DND-41 (cell line): ENCODE measurements at regions not wholly inside any gene's neighbourhood (a gene's known extent, or its start where the extent isn't known, plus 50 kb on each side); places are given as distances from the start of the nearest gene placed in this dataset.

Experiments
- ATAC-seq: fragments of 200-7000 bp; cut with Tn5 transposase; 3 replicates; pipeline ENCODE4 v1.9.1; 2021; ENCODE audit warnings: low read depth; ENCODE audit not compliant: insufficient read depth
- DNase-seq: peaks from one replicate; pipeline ENCODE4 v3.0.0-alpha.2; 2020
- H2AFZ ChIP-seq: 2 replicates; pipeline ENCODE4 v1.6.0; 2012; ENCODE audit warnings: low read depth, low read length
- H3K27ac ChIP-seq: 2 replicates; pipeline ENCODE4 v1.5.1; 2012; ENCODE audit warnings: low read length, inconsistent platforms
- H3K27me3 ChIP-seq: fragments of 200-600 bp; sonication (generic); 2 replicates; pipeline ENCODE4 v1.6.0; 2012; ENCODE audit warnings: low read length, mild to moderate bottlenecking, inconsistent platforms; ENCODE audit not compliant: insufficient read depth, poor library complexity
- H3K36me3 ChIP-seq: 2 replicates; pipeline ENCODE4 v1.5.1; 2012; ENCODE audit warnings: low read length, inconsistent platforms; ENCODE audit not compliant: insufficient read depth
- H3K4me1 ChIP-seq: 2 replicates; pipeline ENCODE4 v1.5.1; 2012; ENCODE audit warnings: mild to moderate bottlenecking, low read length; ENCODE audit not compliant: insufficient read depth
- H3K4me2 ChIP-seq: 2 replicates; pipeline ENCODE4 v1.6.0; 2012; ENCODE audit warnings: mild to moderate bottlenecking, moderate library complexity, low read length, inconsistent platforms; ENCODE audit not compliant: insufficient read depth
- H3K4me3 ChIP-seq, 2 experiments: fragments of 200-600 bp in 1 of 2; shearing (Covaris generic) in 1 of 2; 2 replicates each; pipeline ENCODE4 v1.5.1; 2012 to 2016; ENCODE audit warnings: inconsistent platforms in 2 of 2, low read length in 2 of 2, mild to moderate bottlenecking in 2 of 2, low read depth in 1 of 2, moderate library complexity in 1 of 2
- H3K79me2 ChIP-seq: 2 replicates; pipeline ENCODE4 v1.6.0; 2012; ENCODE audit warnings: low read length, inconsistent platforms; ENCODE audit not compliant: insufficient read depth
- H3K9ac ChIP-seq: 2 replicates; pipeline ENCODE4 v1.6.0; 2012; ENCODE audit warnings: low read depth, mild to moderate bottlenecking, inconsistent platforms, low read length, moderate library complexity
- H3K9me3 ChIP-seq: 2 replicates; pipeline ENCODE4 v1.5.1; 2012; ENCODE audit warnings: low read length, moderate library complexity, mild to moderate bottlenecking, inconsistent platforms; ENCODE audit not compliant: insufficient read depth, severe bottlenecking
- H4K20me1 ChIP-seq: 2 replicates; pipeline ENCODE4 v1.6.0; 2012; ENCODE audit warnings: low read length; ENCODE audit not compliant: insufficient read depth
- EZH2 ChIP-seq: IDR thresholded peaks from 3 replicates; pipeline ENCODE4 v1.6.1; 2012; ENCODE audit warnings: borderline replicate concordance, low read depth, mild to moderate bottlenecking, moderate library complexity, low read length, inconsistent platforms; ENCODE audit not compliant: severe bottlenecking
- TF ChIP-seq, protein P1 (sequence below): IDR thresholded peaks from 2 replicates; pipeline ENCODE4 v1.5.1; 2012; ENCODE audit warnings: borderline replicate concordance, low read length, moderate library complexity, mild to moderate bottlenecking; ENCODE audit not compliant: poor library complexity, severe bottlenecking; ENCODE audit errors: extremely low read depth

DNA sequence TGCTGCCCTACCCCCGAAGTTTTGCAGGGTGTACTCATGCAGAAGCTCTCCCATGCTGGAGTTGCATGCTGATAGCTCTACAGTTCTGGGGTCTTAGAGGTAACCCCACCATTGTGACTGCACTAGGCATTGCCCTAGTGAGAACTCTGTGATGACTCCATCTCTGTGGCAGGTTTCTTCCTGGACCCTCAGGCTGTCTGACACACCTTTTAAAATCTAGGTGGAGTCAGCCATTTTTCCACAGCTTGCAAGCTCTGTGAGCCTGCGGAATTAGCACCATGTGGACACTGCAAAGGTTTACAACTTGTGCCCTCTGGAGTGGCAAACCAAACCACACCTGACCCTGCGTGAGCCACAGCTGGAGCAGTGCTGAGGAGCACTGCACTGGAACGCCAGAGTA is 636.2 kb upstream of the SPRY2 start:
- Histone ChIP-seq H3K36me3 (no peaks in the 10 kb centered on the region), H3K4me3 (no peak overlapping the region), H3K4me1 (no peaks in the 10 kb centered on the region), H3K4me2 (no peak overlapping the region), H2AFZ (no peak overlapping the region), H3K79me2 (no peaks in the 10 kb centered on the region), H3K27me3 (no peaks in the 10 kb centered on the region), H3K27ac (no peak overlapping the region), H3K9me3 (no peaks in the 10 kb centered on the region), H4K20me1 (no peaks in the 10 kb centered on the region), H3K9ac (no peak overlapping the region)
- DNase-seq (no peak), ATAC-seq (no peak)
- TF ChIP-seq, protein P1, sequence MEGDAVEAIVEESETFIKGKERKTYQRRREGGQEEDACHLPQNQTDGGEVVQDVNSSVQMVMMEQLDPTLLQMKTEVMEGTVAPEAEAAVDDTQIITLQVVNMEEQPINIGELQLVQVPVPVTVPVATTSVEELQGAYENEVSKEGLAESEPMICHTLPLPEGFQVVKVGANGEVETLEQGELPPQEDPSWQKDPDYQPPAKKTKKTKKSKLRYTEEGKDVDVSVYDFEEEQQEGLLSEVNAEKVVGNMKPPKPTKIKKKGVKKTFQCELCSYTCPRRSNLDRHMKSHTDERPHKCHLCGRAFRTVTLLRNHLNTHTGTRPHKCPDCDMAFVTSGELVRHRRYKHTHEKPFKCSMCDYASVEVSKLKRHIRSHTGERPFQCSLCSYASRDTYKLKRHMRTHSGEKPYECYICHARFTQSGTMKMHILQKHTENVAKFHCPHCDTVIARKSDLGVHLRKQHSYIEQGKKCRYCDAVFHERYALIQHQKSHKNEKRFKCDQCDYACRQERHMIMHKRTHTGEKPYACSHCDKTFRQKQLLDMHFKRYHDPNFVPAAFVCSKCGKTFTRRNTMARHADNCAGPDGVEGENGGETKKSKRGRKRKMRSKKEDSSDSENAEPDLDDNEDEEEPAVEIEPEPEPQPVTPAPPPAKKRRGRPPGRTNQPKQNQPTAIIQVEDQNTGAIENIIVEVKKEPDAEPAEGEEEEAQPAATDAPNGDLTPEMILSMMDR: no peak
- TF ChIP-seq EZH2: no peak

DNA sequence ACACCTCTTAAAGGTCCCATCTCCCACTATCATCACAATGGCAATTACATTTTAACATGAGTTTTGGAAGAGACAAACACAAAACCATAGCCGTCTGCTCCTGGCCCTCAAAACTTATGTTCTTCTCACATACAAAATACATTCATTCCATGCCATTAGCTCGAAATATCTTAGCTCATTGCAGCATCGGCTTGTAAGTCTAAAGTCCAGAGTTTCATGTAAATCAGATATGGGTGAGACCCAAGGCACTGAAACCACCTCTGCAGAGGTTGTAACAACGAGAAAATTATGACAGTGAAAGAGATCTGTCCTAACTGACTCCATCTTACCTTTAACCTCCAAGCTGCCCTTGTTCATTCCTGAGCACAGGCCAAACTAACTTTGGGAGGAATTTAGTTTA is 635.0 kb upstream of the SPRY2 start:
- ATAC-seq: no peak
- Histone ChIP-seq H2AFZ (no peak overlapping the region), H3K79me2 (no peaks in the 10 kb centered on the region), H3K27me3 (no peaks in the 10 kb centered on the region), H3K9me3 (no peaks in the 10 kb centered on the region), H3K4me1 (no peaks in the 10 kb centered on the region), H4K20me1 (no peaks in the 10 kb centered on the region), H3K27ac (no peak overlapping the region), H3K4me2 (no peak overlapping the region), H3K4me3 (no peak overlapping the region), H3K36me3 (no peaks in the 10 kb centered on the region), H3K9ac (no peak overlapping the region)
- TF ChIP-seq EZH2: no peak
- TF ChIP-seq, protein P1: no peak
- no peak for DNase-seq

DNA sequence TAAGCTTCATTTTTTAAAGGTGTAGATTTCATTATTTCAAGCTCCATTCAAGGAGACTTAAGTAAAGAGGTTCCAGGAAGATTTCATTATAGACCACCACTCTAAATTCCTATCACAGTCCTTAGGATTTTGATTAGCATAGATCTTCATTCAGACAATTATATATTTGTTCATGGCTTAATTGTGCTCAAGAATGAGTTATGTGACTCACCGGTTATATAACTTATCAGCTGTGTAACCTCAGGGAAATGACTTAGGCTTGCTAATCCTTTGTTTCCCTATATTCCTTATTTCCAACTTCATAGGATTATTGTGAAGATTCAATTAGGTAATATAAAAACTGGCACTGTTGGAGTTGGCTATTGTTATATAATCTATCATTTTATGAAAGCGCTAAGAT is 632.8 kb upstream of the SPRY2 start:
- ATAC-seq: no peak
- H3K4me2 ChIP-seq: no peak overlapping the region
- no peak overlapping the region for H2AFZ ChIP-seq
- no peak overlapping the region for H3K27ac ChIP-seq
- H3K27me3 ChIP-seq: no peaks in the 10 kb centered on the region
- H3K4me1 ChIP-seq: no peaks in the 10 kb centered on the region
- no peaks in the 10 kb centered on the region for H4K20me1 ChIP-seq
- H3K9me3 ChIP-seq: no peaks in the 10 kb centered on the region
- H3K9ac ChIP-seq: no peak overlapping the region
- no peaks in the 10 kb centered on the region for H3K79me2 ChIP-seq
- TF ChIP-seq, protein P1: no peak
- TF ChIP-seq EZH2: no peak
- H3K36me3 ChIP-seq: no peaks in the 10 kb centered on the region
- DNase-seq: no peak
- H3K4me3 ChIP-seq: no peak overlapping the region

DNA sequence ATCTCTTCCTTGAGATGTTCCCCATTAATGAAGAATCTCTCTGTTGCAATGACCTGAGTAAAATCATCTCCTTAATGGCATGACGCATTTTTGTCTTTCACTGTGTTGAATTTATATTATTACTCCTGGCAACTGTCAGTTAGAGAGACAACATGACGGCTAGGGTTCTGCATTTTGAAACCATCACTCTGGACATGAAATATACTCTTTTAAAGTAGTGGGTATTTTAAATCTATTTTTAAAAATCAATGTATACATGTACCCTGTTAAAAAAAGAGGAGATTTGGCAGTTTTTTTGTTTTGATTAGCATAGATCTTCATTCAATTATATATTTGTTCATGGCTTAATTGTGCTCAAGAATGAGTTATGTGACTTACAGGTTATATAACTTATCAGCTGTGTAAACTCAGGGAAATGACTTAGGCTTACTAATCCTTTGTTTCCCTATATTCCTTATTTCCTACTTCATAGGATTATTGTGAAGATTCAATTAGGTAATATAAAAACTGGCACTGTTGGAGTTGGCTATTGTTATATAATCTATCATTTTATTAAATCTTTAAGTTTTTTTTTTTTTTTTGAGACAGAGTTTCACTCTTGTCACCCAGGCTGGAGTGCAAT is 632.0 kb upstream of the SPRY2 start:
- H3K4me1 ChIP-seq: no peaks in the 10 kb centered on the region
- ATAC-seq (no peak), DNase-seq (no peak)
- no peaks in the 10 kb centered on the region for H3K9me3 ChIP-seq
- no peak overlapping the region for H3K4me3 ChIP-seq
- no peak overlapping the region for H3K9ac ChIP-seq
- TF ChIP-seq, protein P1: no peak
- no peak for TF ChIP-seq EZH2
- no peak overlapping the region for H2AFZ ChIP-seq
- no peaks in the 10 kb centered on the region for H3K27me3 ChIP-seq
- no peak overlapping the region for H3K4me2 ChIP-seq
- H3K79me2 ChIP-seq: no peaks in the 10 kb centered on the region
- no peak overlapping the region for H3K27ac ChIP-seq
- H4K20me1 ChIP-seq: no peaks in the 10 kb centered on the region
- H3K36me3 ChIP-seq: no peaks in the 10 kb centered on the region
